ENCODE measurements at regions not wholly inside any gene's neighbourhood (a gene's known extent, or its start where the extent isn't known, plus 50 kb on each side); places are given as distances from the start of the nearest gene placed in this dataset.

DNA sequence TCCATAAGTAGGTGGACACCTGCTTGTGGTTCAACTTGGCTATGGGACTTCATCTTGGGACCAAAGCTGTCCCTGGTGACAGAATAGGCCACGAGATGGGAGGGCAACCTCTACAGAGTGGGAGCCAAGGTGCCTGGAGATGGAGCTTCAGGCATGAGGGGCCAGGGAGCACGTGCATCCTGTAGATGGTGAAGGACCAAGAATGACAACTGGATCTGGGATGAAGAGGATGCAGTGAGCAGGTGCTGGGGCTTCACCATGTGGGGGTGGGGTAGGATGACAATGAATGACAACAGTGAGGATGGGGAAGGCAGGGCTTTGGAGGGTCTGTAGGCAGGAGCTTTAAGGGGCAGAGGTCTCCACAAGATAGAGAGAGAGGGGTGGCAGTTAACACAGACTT is 372.0 kb upstream of the B3GAT1 start:
- Histone ChIP-seq H3K36me3 (no peaks in the 10 kb centered on the region), H3K9me3 (no peaks in the 10 kb centered on the region), H3K27ac (no peak overlapping the region), H3K4me3 (no peak overlapping the region), H3K4me1 (replicated peaks) (no peaks in the 10 kb centered on the region), H3K27me3 (replicated peaks; ENCODE audit: insufficient read depth) (no peaks in the 10 kb centered on the region)
- WGBS, result 90% methylated on average over 2 of the region's 2 CpGs
- no peak for DNase-seq (ENCODE audit: low spot score)
- TF ChIP-seq, protein P1, sequence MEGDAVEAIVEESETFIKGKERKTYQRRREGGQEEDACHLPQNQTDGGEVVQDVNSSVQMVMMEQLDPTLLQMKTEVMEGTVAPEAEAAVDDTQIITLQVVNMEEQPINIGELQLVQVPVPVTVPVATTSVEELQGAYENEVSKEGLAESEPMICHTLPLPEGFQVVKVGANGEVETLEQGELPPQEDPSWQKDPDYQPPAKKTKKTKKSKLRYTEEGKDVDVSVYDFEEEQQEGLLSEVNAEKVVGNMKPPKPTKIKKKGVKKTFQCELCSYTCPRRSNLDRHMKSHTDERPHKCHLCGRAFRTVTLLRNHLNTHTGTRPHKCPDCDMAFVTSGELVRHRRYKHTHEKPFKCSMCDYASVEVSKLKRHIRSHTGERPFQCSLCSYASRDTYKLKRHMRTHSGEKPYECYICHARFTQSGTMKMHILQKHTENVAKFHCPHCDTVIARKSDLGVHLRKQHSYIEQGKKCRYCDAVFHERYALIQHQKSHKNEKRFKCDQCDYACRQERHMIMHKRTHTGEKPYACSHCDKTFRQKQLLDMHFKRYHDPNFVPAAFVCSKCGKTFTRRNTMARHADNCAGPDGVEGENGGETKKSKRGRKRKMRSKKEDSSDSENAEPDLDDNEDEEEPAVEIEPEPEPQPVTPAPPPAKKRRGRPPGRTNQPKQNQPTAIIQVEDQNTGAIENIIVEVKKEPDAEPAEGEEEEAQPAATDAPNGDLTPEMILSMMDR (IDR thresholded peaks at IDR 0.05), result no peak
- no peak for TF ChIP-seq POLR2A (IDR thresholded peaks at IDR 0.05)
- no peak for TF ChIP-seq POLR2AphosphoS5 (IDR thresholded peaks at IDR 0.05)
- intact Hi-C loops (cut with DNase I), result no loop called here

DNA sequence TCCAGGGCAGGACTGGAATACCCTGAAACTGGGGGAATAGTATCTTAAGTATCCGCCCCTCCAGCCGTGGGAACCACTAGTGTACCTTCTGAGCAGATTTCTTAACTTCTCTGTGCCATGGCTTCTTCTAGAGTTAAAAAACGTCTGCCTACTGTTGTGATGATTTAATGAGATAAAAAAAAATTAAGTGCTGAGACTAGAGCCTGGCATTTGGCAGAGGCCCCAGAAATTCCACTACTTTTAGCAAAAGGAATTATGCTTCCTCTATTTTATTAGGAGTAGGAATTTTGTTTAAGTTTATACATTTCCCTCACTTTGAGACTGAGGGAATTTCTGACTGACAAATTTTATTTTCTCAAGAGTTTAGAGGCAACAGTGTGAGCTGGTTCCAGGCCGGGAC is 371.2 kb upstream of the B3GAT1 start:
- no peaks in the 10 kb centered on the region for H3K9me3 ChIP-seq
- intact Hi-C loops (cut with DNase I), result no loop called here
- H3K36me3 ChIP-seq, result no peaks in the 10 kb centered on the region
- no peak overlapping the region for H3K27ac ChIP-seq
- H3K4me3 ChIP-seq, result no peak overlapping the region
- H3K27me3 ChIP-seq (replicated peaks; ENCODE audit: insufficient read depth), result no peaks in the 10 kb centered on the region
- DNase-seq (ENCODE audit: low spot score), result no peak
- TF ChIP-seq POLR2AphosphoS5 (IDR thresholded peaks at IDR 0.05) (no peak), POLR2A (IDR thresholded peaks at IDR 0.05) (no peak)
- TF ChIP-seq, protein P1 (IDR thresholded peaks at IDR 0.05), result no peak
- no peaks in the 10 kb centered on the region for H3K4me1 ChIP-seq (replicated peaks)
- 49% methylated on average over 4 of the region's 4 CpGs for WGBS

DNA sequence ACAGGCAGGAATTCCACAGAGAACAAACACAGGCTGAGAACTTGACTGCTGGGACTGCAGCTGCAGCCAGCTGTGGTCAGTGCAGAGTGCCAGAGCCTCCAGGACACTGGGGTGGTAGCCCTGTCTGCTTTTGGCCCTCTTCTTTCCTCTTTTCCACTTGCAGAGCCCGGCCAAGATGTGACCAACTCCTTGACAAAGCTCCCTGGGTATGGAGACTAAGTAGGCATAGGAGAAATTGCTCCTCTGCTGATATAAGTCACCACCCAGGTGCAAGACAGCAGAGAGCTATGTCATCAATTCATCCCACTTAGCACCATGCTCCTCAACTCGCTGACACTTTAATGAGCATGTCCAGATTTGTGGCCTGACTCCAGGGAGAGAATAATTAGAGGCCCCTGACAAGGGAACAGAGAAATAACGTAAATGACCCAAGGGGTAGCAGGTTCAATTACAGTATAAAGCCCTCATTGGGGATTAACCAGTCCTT is 369.4 kb upstream of the B3GAT1 start:
- Histone ChIP-seq H3K27ac (no peak overlapping the region), H3K27me3 (replicated peaks; ENCODE audit: insufficient read depth) (no peaks in the 10 kb centered on the region), H3K4me3 (no peak overlapping the region), H3K36me3 (no peaks in the 10 kb centered on the region), H3K4me1 (replicated peaks) (no peaks in the 10 kb centered on the region), H3K9me3 (no peaks in the 10 kb centered on the region)
- TF ChIP-seq, protein P1 (IDR thresholded peaks at IDR 0.05), result no peak
- no peak for TF ChIP-seq POLR2A (IDR thresholded peaks at IDR 0.05)
- TF ChIP-seq POLR2AphosphoS5 (IDR thresholded peaks at IDR 0.05), result no peak
- WGBS, result 48% methylated on average over 3 of the region's 3 CpGs
- DNase-seq (ENCODE audit: low spot score), result no peak
- intact Hi-C loops (cut with DNase I), result no loop called here

DNA sequence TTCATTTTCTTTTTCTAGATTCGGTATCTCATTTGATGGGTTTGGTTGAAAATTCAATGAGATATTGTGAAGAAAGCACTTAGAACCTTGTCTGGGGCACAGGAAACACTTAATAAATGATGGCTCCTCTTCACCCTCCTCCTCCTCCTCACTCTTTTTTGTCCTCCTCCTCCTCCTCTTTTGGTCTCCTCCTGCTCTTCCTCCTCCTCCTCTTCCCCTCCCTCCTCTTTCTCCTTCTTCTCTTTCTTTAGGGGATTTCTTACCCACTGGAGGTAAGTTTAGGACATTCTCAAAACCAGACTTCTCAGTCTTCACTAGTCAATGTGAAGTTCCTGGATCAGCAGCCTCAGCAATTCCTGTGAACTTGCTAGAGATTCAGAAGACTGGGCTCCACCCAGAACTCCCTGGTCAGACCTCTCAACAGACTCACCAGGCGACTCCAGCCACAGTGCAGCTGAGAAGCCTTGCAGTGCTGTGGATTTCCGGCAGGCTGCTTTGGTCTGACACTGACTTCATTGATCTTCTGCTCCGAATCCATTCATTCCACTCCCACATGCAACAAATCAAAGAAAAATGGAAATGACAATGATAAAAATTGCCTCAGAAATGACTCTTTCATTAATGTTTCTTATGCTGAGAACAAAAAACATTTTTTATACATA is 368.6 kb upstream of the B3GAT1 start:
- Histone ChIP-seq H3K4me1 (replicated peaks) (no peaks in the 10 kb centered on the region), H3K27ac (no peak overlapping the region), H3K4me3 (no peak overlapping the region), H3K27me3 (replicated peaks; ENCODE audit: insufficient read depth) (no peaks in the 10 kb centered on the region), H3K9me3 (no peaks in the 10 kb centered on the region), H3K36me3 (no peaks in the 10 kb centered on the region)
- intact Hi-C loops (cut with DNase I), result no loop called here
- no peak for DNase-seq (ENCODE audit: low spot score)
- WGBS, result 58% methylated on average over 4 of the region's 4 CpGs
- TF ChIP-seq POLR2AphosphoS5 (IDR thresholded peaks at IDR 0.05) (no peak), POLR2A (IDR thresholded peaks at IDR 0.05) (no peak)
- TF ChIP-seq, protein P1 (IDR thresholded peaks at IDR 0.05), result no peak

DNA sequence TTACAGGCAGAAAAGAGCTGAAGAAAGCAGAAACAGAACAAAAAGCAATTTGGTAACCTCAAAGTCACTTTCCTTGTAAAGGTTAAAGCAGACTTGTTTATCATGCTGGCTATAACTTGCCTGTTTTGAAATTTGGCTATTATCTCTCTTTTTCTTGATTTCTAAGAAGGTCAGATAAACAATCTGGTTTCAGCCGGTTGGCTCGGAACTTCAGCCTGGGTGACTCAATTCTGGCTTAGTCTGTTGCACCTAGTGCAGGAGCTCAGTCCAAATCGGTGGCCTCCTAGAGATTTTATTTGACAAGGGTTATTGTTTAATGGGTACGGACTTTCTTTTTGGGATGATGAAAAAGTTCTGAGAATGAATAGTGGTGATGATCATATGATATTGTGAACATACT is 367.1 kb upstream of the B3GAT1 start:
- H3K4me1 ChIP-seq (replicated peaks), result no peaks in the 10 kb centered on the region
- 25% methylated on average over 4 of the region's 4 CpGs for WGBS
- no peak overlapping the region for H3K27ac ChIP-seq
- TF ChIP-seq POLR2A (IDR thresholded peaks at IDR 0.05) (no peak), POLR2AphosphoS5 (IDR thresholded peaks at IDR 0.05) (no peak)
- TF ChIP-seq, protein P1 (IDR thresholded peaks at IDR 0.05), result no peak
- DNase-seq (ENCODE audit: low spot score), result no peak
- no peaks in the 10 kb centered on the region for H3K36me3 ChIP-seq
- intact Hi-C loops (cut with DNase I), result no loop called here
- no peaks in the 10 kb centered on the region for H3K9me3 ChIP-seq
- no peaks in the 10 kb centered on the region for H3K27me3 ChIP-seq (replicated peaks; ENCODE audit: insufficient read depth)
- H3K4me3 ChIP-seq, result no peak overlapping the region

Measured in prostate gland (tissue), 2 donors.